Esophagus squamous epithelium (tissue), 5 donors: ENCODE measurements at regions not wholly inside any gene's neighbourhood (a gene's known extent, or its start where the extent isn't known, plus 50 kb on each side); places are given as distances from the start of the nearest gene placed in this dataset.

Experiments used
- DNase-seq: peaks from one replicate; lab custom pipeline; 2025; lab: John Stamatoyannopoulos, UW
- H3K27ac ChIP-seq, 4 donors: fragments of 200-600 bp; sonication (generic); one replicate each; pipeline ENCODE4 v1.5.1; 2016 to 2019; ENCODE audit warnings: mild to moderate bottlenecking in 1 of 4
- H3K27me3 ChIP-seq, 4 donors: fragments of 200-600 bp; sonication (generic); 1 replicate in 3 of 4; 2 replicates in 1 of 4; pipeline versions ENCODE4 v1.5.1 to v1.6.0; 2017 to 2021; ENCODE audit warnings: antibody characterized with exemption in 1 of 4
- H3K36me3 ChIP-seq, 3 donors: fragments of 200-600 bp; sonication (generic); one replicate each; pipeline ENCODE4 v1.5.1; 2016 to 2019
- H3K4me1 ChIP-seq, 3 donors: fragments of 200-600 bp; sonication (generic); one replicate each; pipeline ENCODE4 v1.5.1; 2017 to 2019
- H3K4me3 ChIP-seq, 4 donors: fragments of 200-600 bp; sonication (generic); 1 replicate in 3 of 4; 2 replicates in 1 of 4; pipeline ENCODE4 v1.5.1; 2016 to 2019; ENCODE audit warnings: mild to moderate bottlenecking in 2 of 4, moderate library complexity in 1 of 4
- H3K9me3 ChIP-seq, 3 donors: fragments of 200-600 bp; sonication (generic); one replicate each; pipeline ENCODE4 v1.5.1; 2016 to 2019
- CTCF ChIP-seq, 6 experiments: fragments of 450-650 bp in 4 of 6; fragments of 200-600 bp in 2 of 6; sonication (generic) in 2 of 6; IDR thresholded peaks; one replicate each; pipeline ENCODE4 v1.5.1; 2016 to 2019; ENCODE audit warnings: antibody characterized with exemption in 6 of 6, mild to moderate bottlenecking in 4 of 6, moderate library complexity in 4 of 6
- POLR2A ChIP-seq, 4 donors: fragments of 450-650 bp; IDR thresholded peaks; one replicate each; pipeline ENCODE4 v1.6.1; 2017; ENCODE audit warnings: antibody characterized with exemption in 4 of 4, mild to moderate bottlenecking in 4 of 4, moderate library complexity in 3 of 4
- WGBS, 2 donors: methylation state at CpG; one replicate each; pipeline ENCODE4 v1.1.5; 2018; 5-methylcytosine and 5-hydroxymethylcytosine counted together
- intact Hi-C: fragments of 100-400 bp; cut with DNase I; formaldehyde crosslinking; loops from one replicate; pipeline ENCODE4 v1.15.0; 2022
- donor health status: DM: yes; HTN: yes; CAD: no.

DNA sequence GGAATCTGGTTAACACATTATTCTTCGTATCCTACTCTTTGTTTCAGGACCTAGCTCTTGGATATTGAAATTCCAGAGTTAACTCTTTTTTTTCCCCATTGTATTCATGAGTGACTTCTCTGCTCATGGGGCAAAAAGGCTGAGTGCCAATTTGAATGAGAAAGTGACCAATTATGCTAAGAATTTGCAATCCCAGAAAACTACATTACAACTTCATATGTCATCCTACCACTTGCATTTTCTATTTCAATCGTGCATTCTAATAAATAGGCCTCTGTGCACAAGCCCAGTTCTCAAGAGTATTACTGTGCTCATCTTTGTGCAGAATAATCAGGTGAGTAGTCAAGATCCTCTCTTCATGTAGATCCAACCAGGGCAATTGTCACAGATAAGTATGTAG is 537.8 kb downstream of the OTOL1 start:
- H3K9me3 ChIP-seq, result no peaks in the 10 kb centered on the region

GRCh38 chr3:162041622-162042021 is 545.0 kb downstream of the OTOL1 start:
- no peaks in the 10 kb centered on the region for H3K9me3 ChIP-seq
- TF ChIP-seq CTCF (IDR thresholded peaks at IDR 0.05) (no peak), POLR2A (IDR thresholded peaks at IDR 0.05) (no peak)
- H3K27me3 ChIP-seq, result no peaks in the 10 kb centered on the region
- DNase-seq, result no peak
- intact Hi-C loops, result no loop called here
- H3K27ac ChIP-seq, result no peak overlapping the region
- 61 to 83% methylated on average over 1 of the region's 1 CpG for WGBS, 2 donors
- H3K4me1 ChIP-seq, result no peaks in the 10 kb centered on the region
- H3K36me3 ChIP-seq, result no peaks in the 10 kb centered on the region
- H3K4me3 ChIP-seq, result no peak overlapping the region

More for the DNA sequence above, 537.8 kb downstream of the OTOL1 start:
- DNase-seq, result no peak
- TF ChIP-seq POLR2A (IDR thresholded peaks at IDR 0.05), result no peak
- no peak for TF ChIP-seq CTCF (IDR thresholded peaks at IDR 0.05)
- intact Hi-C loops, result no loop called here
- Histone ChIP-seq H3K36me3 (no peaks in the 10 kb centered on the region), H3K4me3 (no peak overlapping the region), H3K27ac (no peak overlapping the region), H3K27me3 (no peaks in the 10 kb centered on the region), H3K4me1 (no peaks in the 10 kb centered on the region)
- 80 to 81% methylated on average over 2 of the region's 2 CpGs for WGBS, 2 donors

DNA sequence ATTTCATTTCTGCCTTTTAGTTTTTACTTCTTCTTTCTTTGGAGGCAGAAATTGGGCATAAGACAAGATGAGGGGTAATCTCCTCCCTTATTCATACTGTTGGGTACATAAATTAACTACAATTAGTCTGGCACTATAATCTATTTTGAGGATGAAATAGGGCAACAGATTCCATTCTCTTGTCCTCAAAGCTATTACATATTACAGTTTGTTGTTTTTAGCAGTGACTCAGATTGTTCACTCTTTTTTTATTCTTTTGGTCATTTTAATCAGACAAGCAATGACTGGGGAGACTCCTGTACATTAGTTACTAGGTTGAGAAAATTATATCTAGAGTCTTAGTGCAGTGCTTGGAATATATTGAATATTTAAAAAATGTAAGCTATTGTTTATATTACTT is 556.0 kb downstream of the OTOL1 start:
- H3K4me1 ChIP-seq, result no peaks in the 10 kb centered on the region
- no peak for TF ChIP-seq POLR2A (IDR thresholded peaks at IDR 0.05)
- no peak for TF ChIP-seq CTCF (IDR thresholded peaks at IDR 0.05)
- no peaks in the 10 kb centered on the region for H3K27me3 ChIP-seq
- intact Hi-C loops, result no loop called here
- no peak overlapping the region for H3K4me3 ChIP-seq
- no peaks in the 10 kb centered on the region for H3K36me3 ChIP-seq
- H3K27ac ChIP-seq, result no peak overlapping the region
- no peak for DNase-seq
- H3K9me3 ChIP-seq, result no peaks in the 10 kb centered on the region

GRCh38 chr3:162072656-162073164 is 576.1 kb downstream of the OTOL1 start:
- no peaks in the 10 kb centered on the region for H3K9me3 ChIP-seq
- H3K4me1 ChIP-seq, result no peaks in the 10 kb centered on the region
- no peak for DNase-seq
- no peaks in the 10 kb centered on the region for H3K36me3 ChIP-seq
- intact Hi-C loops, result no loop called here
- 51 to 70% methylated on average over 2 of the region's 2 CpGs for WGBS, 2 donors
- H3K27me3 ChIP-seq, result no peaks in the 10 kb centered on the region
- TF ChIP-seq CTCF (IDR thresholded peaks at IDR 0.05), result no peak
- no peak for TF ChIP-seq POLR2A (IDR thresholded peaks at IDR 0.05)
- H3K4me3 ChIP-seq, result no peak overlapping the region
- H3K27ac ChIP-seq, result no peak overlapping the region

- Histone ChIP-seq H3K36me3 (no peaks in the 10 kb centered on the region), H3K27me3 (no peaks in the 10 kb centered on the region), H3K4me3 (no peak overlapping the region), H3K27ac (no peak overlapping the region), H3K9me3 (no peaks in the 10 kb centered on the region), H3K4me1 (no peaks in the 10 kb centered on the region)
- 45 to 51% methylated on average over 4 of the region's 4 CpGs for WGBS, 2 donors
- no peak for TF ChIP-seq POLR2A (IDR thresholded peaks at IDR 0.05)
- TF ChIP-seq CTCF (IDR thresholded peaks at IDR 0.05), result no peak
- no peak for DNase-seq
- intact Hi-C loops, result no loop called here
These were observed 576.9 kb downstream of the OTOL1 start for GRCh38 chr3:162073422-162073975.
